ENCODE measurements at regions not wholly inside any gene's neighbourhood (a gene's known extent, or its start where the extent isn't known, plus 50 kb on each side); places are given as distances from the start of the nearest gene placed in this dataset.

DNA sequence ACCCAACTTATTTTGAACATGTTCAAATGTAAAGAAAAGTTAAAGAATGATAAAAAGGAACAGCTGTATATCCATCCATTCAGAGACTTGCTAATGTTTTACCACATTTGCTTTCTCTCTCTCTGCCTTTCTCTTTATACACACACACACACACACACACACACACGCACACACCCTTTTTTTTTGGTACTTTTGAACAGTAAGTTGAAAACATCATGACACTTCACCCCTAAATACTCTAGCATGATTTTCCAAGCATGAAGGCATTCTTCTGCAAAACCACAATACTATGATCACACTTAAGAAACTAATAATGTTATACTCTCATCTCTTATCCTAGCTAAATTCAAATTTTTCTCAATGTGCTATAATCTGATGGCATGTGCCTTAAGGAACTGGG lies 192.3 kb downstream of the UTRN start:
- Histone ChIP-seq H4K20me1 (ENCODE audit: low read length) (no peaks in the 10 kb centered on the region), H3K4me3 (ENCODE audit: low read length) (no peak overlapping the region), H3K27ac (ENCODE audit: low read length) (no peak overlapping the region), H3K4me1 (ENCODE audit: insufficient read depth, low read length) (no peaks in the 10 kb centered on the region), H3K27me3 (ENCODE audit: low read length) (no peaks in the 10 kb centered on the region), H3K9ac (ENCODE audit: low read length) (no peak overlapping the region), H3K4me2 (ENCODE audit: low read length) (no peak overlapping the region), H3K36me3 (ENCODE audit: low read depth, low read length) (peaks cover 5% of the 10 kb centered on the region; the same call in 1 of the 2 replicates), H3K9me3 (ENCODE audit: low read length) (no peaks in the 10 kb centered on the region), H3K79me2 (ENCODE audit: low read length) (no peaks in the 10 kb centered on the region), H3K9me2 (replicated peaks; ENCODE audit: low read length) (no peaks in the 10 kb centered on the region), H3F3A (ENCODE audit: low read length, unreplicated experiment) (no peaks in the 10 kb centered on the region), H2AFZ (ENCODE audit: low read length) (no peak overlapping the region)
- intact Hi-C loops (cut with micrococcal nuclease), result no loop called here
- TF ChIP-seq CTCF (conservative IDR thresholded peaks at IDR 0.05; ENCODE audit: low read depth, low read length), result no peak
- no peak for TF ChIP-seq EZH2 (IDR thresholded peaks at IDR 0.05; ENCODE audit: low read length, unreplicated experiment)
- no peak for TF ChIP-seq EZH2phosphoT487 (IDR thresholded peaks at IDR 0.05; ENCODE audit: borderline replicate concordance, low read length)
- ATAC-seq (no peak), DNase-seq (no peak)
- CTCF ChIA-PET, result interaction anchor here (0.6 kb wide), 1 partner anchor 330 kb away, joined by 3 read pairs; no protein-coding TSS in a partner anchor
- POLR2A ChIA-PET (ENCODE audit: unreplicated experiment), result no interaction called here
- no TSS peak for BruUV-seq (replicated peaks)

DNA sequence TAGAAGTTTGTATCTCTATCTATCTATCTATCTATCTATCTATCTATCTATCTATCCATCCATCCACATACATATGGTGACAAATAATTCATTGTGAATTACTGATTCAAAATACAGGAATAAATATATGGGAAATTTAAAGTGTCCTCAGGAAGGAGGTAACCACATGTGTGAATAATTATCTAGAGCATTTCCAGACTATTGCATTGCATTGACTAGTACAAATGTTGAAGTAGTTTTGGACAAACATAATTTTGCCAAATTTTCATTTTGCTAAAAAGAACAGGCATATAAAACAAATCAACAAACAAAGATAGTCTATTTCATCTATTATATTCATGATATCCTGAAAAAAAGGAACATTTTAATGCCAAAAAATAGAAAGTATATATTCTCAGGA lies 192.7 kb downstream of the UTRN start:
- ATAC-seq (no peak), DNase-seq (no peak)
- CTCF ChIA-PET, result no interaction called here
- peaks cover 5% of the 10 kb centered on the region; the same call in 1 of the 2 replicates for H3K36me3 ChIP-seq (ENCODE audit: low read depth, low read length)
- H3K9me2 ChIP-seq (replicated peaks; ENCODE audit: low read length), result no peaks in the 10 kb centered on the region
- no peaks in the 10 kb centered on the region for H4K20me1 ChIP-seq (ENCODE audit: low read length)
- H3K9ac ChIP-seq (ENCODE audit: low read length), result no peak overlapping the region
- H3K4me1 ChIP-seq (ENCODE audit: insufficient read depth, low read length), result no peaks in the 10 kb centered on the region
- H3K9me3 ChIP-seq (ENCODE audit: low read length), result no peaks in the 10 kb centered on the region
- no peak overlapping the region for H3K4me2 ChIP-seq (ENCODE audit: low read length)
- no peak for TF ChIP-seq EZH2 (IDR thresholded peaks at IDR 0.05; ENCODE audit: low read length, unreplicated experiment)
- TF ChIP-seq CTCF (conservative IDR thresholded peaks at IDR 0.05; ENCODE audit: low read depth, low read length), result no peak
- no peak for TF ChIP-seq EZH2phosphoT487 (IDR thresholded peaks at IDR 0.05; ENCODE audit: borderline replicate concordance, low read length)
- H3K27ac ChIP-seq (ENCODE audit: low read length), result no peak overlapping the region
- no peaks in the 10 kb centered on the region for H3K79me2 ChIP-seq (ENCODE audit: low read length)
- no peaks in the 10 kb centered on the region for H3F3A ChIP-seq (ENCODE audit: low read length, unreplicated experiment)
- POLR2A ChIA-PET (ENCODE audit: unreplicated experiment), result no interaction called here
- no TSS peak for BruUV-seq (replicated peaks)
- no peak overlapping the region for H2AFZ ChIP-seq (ENCODE audit: low read length)
- intact Hi-C loops (cut with micrococcal nuclease), result no loop called here
- no peaks in the 10 kb centered on the region for H3K27me3 ChIP-seq (ENCODE audit: low read length)
- no peak overlapping the region for H3K4me3 ChIP-seq (ENCODE audit: low read length)

DNA sequence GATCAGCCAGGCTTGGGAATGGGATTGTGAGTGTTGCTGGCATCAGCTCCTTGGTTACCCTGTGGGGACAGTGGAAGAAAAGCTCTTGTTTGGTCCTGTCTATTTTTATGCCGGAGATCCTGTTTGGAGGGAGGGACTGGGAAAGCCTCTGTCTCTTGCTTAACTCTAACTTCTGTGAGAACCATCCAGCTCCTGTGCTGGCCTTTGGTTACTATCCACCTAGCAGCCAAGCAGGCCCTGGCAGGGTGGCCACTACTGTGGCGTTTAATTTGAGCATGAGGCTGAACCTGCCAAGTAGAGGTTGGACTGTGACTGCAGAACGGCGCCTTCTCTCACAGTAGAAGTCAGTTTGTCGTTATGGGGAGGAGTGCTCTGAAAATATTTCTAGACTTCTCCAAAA lies 193.3 kb downstream of the UTRN start:
- H3K4me1 ChIP-seq (ENCODE audit: insufficient read depth, low read length), result no peaks in the 10 kb centered on the region
- no peak overlapping the region for H2AFZ ChIP-seq (ENCODE audit: low read length)
- TF ChIP-seq EZH2phosphoT487 (IDR thresholded peaks at IDR 0.05; ENCODE audit: borderline replicate concordance, low read length) (no peak), EZH2 (IDR thresholded peaks at IDR 0.05; ENCODE audit: low read length, unreplicated experiment) (no peak), CTCF (conservative IDR thresholded peaks at IDR 0.05; ENCODE audit: low read depth, low read length) (no peak)
- intact Hi-C loops (cut with micrococcal nuclease), result no loop called here
- H4K20me1 ChIP-seq (ENCODE audit: low read length), result no peaks in the 10 kb centered on the region
- no peak overlapping the region for H3K4me2 ChIP-seq (ENCODE audit: low read length)
- ChIA-PET POLR2A (ENCODE audit: unreplicated experiment) (no interaction called here), CTCF (no interaction called here)
- H3F3A ChIP-seq (ENCODE audit: low read length, unreplicated experiment), result no peaks in the 10 kb centered on the region
- no TSS peak for BruUV-seq (replicated peaks)
- H3K27ac ChIP-seq (ENCODE audit: low read length), result no peak overlapping the region
- H3K79me2 ChIP-seq (ENCODE audit: low read length), result no peaks in the 10 kb centered on the region
- H3K27me3 ChIP-seq (ENCODE audit: low read length), result no peaks in the 10 kb centered on the region
- ATAC-seq, result no peak
- no peak overlapping the region for H3K9ac ChIP-seq (ENCODE audit: low read length)
- no peak for DNase-seq
- H3K4me3 ChIP-seq (ENCODE audit: low read length), result no peak overlapping the region
- no peaks in the 10 kb centered on the region for H3K9me2 ChIP-seq (replicated peaks; ENCODE audit: low read length)
- H3K9me3 ChIP-seq (ENCODE audit: low read length), result no peaks in the 10 kb centered on the region
- peaks cover 5% of the 10 kb centered on the region; the same call in 1 of the 2 replicates for H3K36me3 ChIP-seq (ENCODE audit: low read depth, low read length)

All from PC-3 (cell line).